OCI-LY1 (cell line): ENCODE measurements at regions not wholly inside any gene's neighbourhood (a gene's known extent, or its start where the extent isn't known, plus 50 kb on each side); places are given as distances from the start of the nearest gene placed in this dataset.

Source experiments
- CTCF ChIP-seq: fragments of 200-600 bp; sonication (generic), shearing (Covaris generic); IDR thresholded peaks from 2 replicates; pipeline ENCODE4 v1.5.1; 2017; ENCODE audit warnings: mild to moderate bottlenecking, antibody characterized with exemption, low read length, moderate library complexity, mixed read lengths
- EZH2 ChIP-seq: fragments of 200-600 bp; sonication (generic), shearing (Covaris generic); IDR thresholded peaks from 2 replicates; pipeline ENCODE4 v1.8.0; 2017; ENCODE audit warnings: borderline replicate concordance, mixed run types, mild to moderate bottlenecking, antibody characterized with exemption, low read length, moderate library complexity, mixed read lengths

- no peak for TF ChIP-seq CTCF
- TF ChIP-seq EZH2, result no peak
Measured at GRCh38 chr5:102629827-102630605, 125.1 kb upstream of the PAM start.
